ENCODE measurements at regions not wholly inside any gene's neighbourhood (a gene's known extent, or its start where the extent isn't known, plus 50 kb on each side); places are given as distances from the start of the nearest gene placed in this dataset.
"Not testable (repeated sequence)": the region's sequence is repeated elsewhere in the genome, so short reads cannot be mapped to it uniquely, and the experiment has no call there.

DNA sequence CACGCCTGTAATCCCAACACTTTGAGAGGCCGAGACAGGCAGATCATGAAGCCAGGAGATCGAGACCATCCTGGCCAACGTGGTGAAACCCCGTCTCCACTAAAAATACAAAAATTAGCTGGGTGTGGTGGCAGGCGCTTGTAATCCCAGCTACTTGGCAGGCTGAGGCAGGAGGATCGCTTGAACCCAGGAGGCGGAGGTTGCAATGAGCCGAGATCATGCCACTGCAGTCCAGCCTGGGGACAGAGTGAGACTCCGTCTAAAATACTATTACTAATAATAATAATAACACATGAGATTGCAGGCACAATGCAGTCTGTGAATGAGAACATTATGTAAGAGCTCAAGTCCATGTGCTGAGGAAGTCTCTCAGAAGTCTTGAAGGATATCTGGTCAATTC lies 1684.4 kb downstream of the SPATA31A7 start:
- not testable (repeated sequence) for DNase-seq (ENCODE audit: low read depth in 4 of 4, low spot score in 2 of 4)

DNA sequence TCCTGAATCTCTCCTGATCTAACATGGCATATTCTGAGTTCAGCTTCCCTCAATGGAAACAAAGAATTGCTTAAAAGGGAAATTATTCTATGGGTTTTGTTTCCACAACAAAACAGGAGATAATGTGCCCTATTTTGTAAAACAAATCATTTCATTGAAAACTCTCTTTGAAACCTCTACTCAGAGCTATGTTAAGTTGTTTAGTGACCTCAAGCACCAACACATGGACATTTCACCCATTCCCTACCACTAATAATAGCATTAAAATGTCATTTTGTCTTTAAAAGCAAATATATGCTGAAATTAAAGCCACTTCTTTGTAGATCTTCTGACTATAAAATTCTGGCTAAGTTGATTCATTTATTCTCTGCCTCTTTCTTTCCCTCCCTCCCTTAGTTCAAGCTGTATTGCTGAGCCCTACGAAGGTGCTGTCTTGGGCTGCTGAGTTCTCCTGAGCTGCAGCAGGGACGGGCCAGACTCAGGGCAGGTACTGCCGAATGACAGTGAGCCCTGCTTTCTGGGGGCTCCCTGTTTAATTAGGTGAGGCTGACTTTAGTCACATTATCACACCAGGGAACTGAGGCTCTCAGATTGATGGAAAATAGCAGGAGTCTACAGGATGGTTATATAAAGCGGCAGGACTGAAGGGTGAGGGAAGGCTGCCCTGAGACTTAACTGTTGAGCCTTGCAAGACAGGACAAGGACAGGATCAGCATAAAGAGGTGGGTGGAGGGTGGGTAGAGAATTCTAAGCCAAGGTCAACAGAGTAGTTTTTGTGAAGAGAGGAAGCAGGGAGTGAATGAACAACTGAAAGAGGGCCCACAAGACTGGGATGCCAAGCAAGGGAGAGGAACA lies 1685.1 kb downstream of the SPATA31A7 start:
- not testable (repeated sequence) for DNase-seq (ENCODE audit: low read depth in 4 of 4, low spot score in 2 of 4)

DNA sequence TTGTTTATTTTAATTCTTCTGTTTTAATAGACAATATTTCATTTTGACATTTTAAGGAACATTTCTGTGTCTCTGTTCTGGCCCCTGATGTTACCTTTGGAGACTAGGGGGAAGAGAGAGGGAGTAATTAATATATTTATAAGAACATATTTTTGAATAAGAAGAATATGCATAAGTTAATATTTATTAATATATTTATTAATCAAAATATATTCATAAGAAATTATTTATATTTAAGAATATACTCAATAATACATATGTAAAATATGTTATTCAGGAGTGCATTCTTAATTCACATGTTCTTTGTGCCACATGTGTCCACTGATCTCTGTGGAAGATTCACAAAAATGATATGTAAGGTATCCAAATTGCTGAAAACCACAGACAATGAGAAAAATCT lies 1687.7 kb downstream of the SPATA31A7 start:
- not testable (repeated sequence) for DNase-seq (ENCODE audit: low read depth in 4 of 4, low spot score in 2 of 4)

DNA sequence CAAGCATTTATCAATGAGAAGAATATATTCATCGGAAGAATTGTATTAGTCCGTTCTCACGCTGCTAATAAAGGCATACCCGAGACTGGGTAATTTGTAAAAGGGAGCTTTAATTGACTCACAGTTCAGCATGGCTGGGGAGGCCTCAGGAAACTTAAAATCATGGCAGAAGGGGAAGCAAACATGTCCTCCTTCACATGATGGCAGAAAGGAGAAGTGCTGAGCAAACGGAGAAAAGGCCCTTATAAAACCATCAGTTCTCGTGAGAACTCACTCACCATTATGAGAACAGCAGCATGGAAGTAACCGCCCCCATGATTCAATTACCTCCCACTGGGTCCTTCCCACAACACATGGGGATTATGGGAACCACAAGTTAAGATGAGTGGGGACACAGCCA lies 1688.2 kb downstream of the SPATA31A7 start:
- DNase-seq (ENCODE audit: low read depth in 4 of 4, low spot score in 2 of 4), result not testable (repeated sequence)

DNA sequence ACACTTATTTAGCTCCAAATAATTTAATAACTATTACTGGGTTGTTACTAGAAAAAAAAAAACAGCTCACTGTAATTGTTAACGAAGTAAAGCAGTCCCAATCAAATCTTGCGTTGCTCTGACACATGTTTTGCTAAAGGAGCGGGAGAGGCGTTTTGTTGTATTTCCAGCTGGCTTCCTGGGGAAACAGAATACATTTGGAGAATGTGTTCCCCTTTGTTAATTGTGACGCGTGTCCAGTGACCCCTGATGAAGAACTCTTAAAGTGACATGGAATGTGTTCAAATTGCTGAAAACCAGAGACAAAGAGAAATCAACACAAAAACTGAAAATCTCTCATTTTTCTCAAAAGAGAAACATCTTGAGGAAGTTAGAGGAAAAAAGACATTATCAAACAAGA lies 1690.6 kb downstream of the SPATA31A7 start:
- not testable (repeated sequence) for DNase-seq (ENCODE audit: low read depth in 4 of 4, low spot score in 2 of 4)

DNA sequence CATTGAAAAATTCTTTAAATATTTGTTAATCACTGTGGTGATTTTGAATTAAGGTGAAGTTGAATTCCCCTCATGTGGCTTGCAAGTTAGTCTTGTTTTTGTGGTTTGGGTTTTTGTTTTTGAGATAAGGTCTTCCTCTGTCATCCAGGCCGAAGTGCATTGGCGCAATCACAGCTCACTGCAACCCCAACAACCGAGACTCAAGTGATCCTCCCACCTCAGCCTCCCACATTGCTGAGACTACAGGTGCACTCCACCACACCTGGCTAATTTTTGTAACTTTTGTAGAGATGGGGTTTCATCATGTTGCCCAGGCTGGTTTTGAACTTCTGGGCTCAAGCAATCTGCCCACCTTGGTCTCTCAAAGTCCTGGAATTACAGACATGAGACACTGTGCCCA lies 1691.1 kb downstream of the SPATA31A7 start:
- DNase-seq (ENCODE audit: low read depth in 4 of 4, low spot score in 2 of 4), result not testable (repeated sequence)

DNA sequence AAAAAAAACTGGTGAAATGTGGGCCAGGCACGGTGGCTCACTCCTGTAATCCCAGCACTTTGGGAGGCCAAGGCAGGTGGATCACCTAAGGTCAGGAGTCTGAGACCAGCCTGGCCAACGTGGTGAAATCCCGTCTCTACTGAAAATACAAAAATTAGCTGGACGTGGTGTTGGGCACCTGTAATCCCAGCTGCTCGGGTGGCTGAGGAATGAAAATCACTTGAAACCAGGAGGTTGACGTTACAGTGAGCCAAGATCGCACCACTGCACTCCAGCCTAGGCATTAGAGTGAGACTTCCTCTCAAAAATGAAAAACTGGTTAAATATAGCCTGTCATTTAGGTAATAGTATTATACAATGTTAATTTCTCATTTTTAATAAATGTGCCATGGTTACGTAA lies 1692.0 kb downstream of the SPATA31A7 start:
- DNase-seq (ENCODE audit: low read depth in 4 of 4, low spot score in 2 of 4), result not testable (repeated sequence)

DNA sequence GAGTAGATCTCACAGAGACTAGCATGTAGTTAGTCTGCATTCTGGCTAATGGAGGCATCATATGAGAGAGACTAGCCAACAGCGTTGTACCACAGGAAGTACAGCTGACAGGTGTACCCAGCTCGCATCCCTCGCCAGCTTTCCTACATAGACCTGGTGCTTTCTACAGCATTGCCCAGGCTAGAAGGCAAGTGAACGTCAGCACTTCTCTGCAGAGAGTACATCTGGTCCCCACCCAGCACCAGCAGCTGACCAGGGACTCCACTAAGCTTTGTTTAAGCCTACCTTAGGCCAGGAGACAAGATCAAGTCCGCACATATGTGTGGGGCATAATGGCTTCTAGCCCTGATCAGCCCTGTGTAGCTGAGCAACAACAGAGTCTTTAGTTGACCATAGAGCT lies 1692.9 kb downstream of the SPATA31A7 start:
- DNase-seq (ENCODE audit: low read depth in 4 of 4, low spot score in 2 of 4), result not testable (repeated sequence)

DNA sequence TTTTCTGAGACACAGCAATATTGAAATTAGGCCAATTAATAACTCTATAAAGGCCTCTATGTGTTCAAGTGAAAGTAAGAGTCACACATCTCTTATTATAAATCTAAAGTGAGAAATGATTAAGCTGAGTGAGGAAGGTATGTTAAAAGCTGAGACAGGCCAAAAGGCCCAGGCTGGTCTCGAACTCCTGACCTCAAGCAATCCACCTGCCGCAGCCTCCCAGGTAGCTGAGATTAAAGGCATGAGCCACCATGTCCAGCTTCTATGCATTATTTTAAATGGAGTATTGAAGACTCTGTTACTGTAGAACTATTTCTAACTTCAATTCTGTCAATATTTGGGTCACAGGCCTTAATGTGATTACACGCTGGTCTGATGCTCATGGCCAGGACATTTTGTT lies 1706.9 kb downstream of the SPATA31A7 start:
- not testable (repeated sequence) for DNase-seq (ENCODE audit: low read depth in 4 of 4, low spot score in 2 of 4)

DNA sequence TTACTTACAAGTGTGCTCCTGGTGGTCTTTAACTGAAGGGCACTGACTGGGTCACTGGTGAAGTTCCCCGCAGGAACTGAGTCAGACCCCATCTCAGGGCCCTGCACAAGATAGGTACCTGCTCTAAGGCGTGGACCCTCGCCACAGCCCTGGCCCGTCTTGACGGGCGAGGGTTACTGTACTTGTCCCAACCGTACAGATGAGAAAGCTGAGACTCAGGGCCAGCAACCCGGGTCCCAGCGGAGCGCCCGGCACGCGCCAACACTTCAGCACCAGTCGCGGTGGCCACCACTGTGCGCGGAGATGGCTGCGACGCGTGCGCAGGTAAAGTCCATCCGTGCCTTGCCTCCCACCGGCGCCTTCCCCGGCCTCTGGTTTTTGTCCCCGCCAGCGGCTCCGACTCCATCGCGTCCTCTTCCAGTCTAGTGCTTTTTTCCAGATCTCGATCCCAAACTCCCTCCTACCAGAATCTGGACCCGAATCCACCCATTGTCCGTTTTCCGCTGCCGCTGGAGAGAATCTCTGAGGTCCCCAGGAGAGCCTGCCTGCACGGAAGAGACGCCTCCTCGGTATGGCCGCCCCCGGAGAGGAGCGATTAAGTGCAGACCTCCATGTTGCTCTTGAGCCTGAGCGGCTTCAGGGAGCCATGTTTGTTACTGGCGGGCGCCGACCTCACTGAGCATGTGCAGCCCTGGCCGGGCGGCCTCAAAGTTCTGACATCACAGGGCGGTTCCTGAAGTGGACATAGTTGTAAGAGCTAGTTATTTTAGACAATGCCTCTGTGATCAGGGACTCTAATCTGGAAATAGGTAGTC lies 1707.8 kb downstream of the SPATA31A7 start:
- DNase-seq (ENCODE audit: low read depth in 4 of 4, low spot score in 2 of 4), result peak; percentile 6 to 41 (median 30)

DNA sequence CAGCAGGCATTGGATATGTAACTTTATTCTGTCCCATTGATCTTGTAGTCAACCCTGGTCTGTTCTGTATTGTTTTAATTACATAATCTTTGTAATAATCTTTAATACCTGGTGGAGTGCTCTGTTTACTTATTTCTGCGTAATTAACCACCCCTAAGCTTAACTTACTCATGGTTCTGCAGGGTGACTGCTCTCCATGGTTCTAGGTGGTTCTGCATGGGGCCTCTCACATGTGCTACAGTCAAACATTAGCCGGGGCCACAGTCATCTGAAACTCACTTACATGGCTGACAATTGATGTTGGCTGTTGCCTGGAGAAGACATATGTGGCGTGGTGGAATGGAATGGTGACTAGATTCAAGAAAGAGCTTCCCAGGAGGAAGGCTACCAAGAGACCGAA lies 1709.8 kb downstream of the SPATA31A7 start:
- not testable (repeated sequence) for DNase-seq (ENCODE audit: low read depth in 4 of 4, low spot score in 2 of 4)

DNA sequence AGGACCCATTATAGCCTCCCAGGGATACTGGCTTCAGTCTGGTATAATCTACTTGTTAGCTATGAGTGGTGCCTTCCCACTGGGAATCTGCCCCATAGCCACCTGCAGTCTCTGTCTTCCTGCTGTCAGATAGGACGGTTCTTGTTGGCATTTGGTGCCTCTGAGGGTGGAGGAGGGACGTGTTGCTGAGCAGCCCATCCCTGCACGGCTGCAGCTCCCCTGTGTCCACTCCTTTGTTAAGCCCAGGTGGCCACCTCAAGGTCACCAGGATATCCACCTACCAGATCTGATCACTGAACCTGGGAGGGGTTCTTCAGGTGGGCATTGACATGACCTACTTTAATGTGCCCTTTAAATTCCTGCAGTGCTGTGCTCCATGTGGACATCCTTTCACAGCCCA lies 1714.2 kb downstream of the SPATA31A7 start:
- DNase-seq (ENCODE audit: low read depth in 4 of 4, low spot score in 2 of 4), result not testable (repeated sequence)

DNA sequence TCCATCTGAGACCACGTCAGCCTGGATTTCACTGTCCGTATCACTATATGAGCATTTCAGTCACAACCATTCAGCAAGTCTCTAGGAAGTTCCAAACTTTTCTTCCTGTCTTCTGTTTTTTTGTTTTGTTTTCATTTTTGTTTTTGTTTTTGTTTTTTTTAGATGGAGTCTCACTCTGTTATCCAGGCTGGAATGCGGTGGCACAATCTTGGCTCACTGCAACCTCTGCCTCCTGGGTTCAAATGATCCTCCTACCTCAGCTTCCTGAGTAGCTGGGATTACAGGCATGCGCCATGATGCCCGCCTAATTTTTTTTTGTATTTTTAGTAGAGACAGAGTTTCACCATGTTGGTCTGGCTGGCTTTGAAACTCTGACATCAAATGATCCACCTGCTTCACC lies 1715.9 kb downstream of the SPATA31A7 start:
- not testable (repeated sequence) for DNase-seq (ENCODE audit: low read depth in 4 of 4, low spot score in 2 of 4)

DNA sequence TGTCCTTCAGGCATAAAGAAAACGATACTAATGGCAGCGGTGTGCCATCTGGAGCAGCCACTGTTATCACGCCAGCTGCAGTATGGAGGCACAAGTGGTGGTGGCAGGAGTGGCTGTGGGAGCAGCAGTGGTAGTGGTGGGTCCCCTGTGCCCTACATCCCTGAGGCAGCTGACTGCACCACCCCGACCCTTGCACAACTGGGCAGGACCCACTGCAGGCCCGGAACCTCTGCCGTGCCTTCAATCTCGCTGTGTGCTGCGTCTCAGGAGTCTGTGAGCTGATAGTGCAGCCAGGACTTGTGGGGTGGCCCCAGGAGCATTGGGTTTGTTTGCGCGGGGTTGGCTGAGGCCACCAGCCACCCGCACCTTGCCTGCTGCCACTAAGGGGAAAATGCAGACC lies 1718.0 kb downstream of the SPATA31A7 start:
- DNase-seq (ENCODE audit: low read depth in 4 of 4, low spot score in 2 of 4), result not testable (repeated sequence)

DNA sequence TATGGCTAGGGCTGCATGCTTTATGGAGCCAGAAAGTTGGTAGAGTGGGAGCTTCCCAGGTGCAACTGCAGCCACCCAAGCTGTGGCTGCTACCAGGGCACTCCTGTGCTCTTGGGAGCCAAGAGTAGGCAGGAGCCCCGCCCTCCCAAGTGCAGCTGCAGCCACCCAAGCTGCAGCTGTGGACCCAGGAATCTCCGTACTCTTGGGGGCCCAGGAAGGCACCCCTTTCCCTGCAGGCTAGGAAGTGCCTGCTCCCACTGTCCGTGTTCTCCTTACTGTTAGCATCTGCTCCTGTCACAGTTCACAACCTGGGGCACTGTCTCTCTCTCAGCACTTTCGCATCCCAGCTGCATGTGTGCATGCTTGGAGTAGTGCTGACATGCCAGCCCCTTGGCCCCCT lies 1718.4 kb downstream of the SPATA31A7 start:
- not testable (repeated sequence) for DNase-seq (ENCODE audit: low read depth in 4 of 4, low spot score in 2 of 4)

DNA sequence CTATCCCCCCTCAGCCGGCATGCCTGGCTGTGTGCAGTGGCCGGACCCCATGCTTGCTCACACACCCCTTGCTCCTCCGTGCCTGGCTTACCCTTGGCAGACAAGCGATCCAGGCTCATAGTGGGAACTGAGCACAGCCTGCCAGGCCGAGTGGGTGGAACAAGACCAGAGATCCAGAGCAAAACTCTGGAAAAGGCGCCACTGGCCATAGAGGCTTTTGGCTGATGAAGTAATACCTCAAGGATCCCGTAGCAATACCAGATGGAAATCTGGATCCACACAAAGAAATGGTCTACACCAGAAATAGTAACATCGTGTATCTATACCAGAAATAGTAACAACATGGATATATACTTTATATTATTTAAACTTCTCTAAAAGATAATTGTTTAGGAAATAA lies 1719.6 kb downstream of the SPATA31A7 start:
- DNase-seq (ENCODE audit: low read depth in 4 of 4, low spot score in 2 of 4), result not testable (repeated sequence)

DNA sequence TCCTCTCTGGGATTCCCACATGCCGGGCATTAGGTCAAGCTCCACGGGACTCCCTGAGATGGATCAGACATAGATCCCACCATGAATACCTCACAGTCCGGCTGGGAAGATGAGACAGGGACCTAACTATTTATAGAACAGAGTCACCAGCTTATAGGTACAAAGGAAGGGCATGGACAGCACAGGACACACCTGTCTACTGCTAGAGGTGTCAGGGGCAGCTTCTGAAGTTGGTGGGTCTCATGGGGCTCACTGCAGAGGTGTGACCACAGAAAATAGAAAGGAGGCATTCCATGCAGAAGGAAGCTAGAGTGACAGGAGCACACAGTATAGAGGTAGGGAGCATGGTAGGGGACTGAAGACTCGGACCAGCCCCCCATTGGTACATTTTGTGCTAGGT lies 1722.4 kb downstream of the SPATA31A7 start:
- not testable (repeated sequence) for DNase-seq (ENCODE audit: low read depth in 4 of 4, low spot score in 2 of 4)

DNA sequence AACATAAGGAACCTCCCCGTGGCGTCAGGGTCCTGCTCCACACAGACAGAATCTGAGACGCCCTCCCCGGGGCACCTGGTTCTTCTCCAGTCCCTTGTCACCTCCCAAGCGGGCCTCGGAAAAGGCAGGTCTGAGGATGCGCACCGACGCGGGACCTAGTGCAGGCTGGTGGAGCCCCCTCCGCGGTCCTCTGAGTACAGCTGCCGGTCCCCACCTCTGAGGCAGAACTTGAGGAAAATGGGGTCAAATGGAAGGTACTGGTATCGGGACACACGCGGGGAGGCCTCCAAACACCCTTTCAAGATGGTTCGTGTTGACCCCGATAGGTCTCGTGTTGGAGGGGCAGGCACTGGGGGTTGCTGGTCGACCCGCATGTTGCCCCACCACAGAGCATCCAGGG lies 1725.3 kb downstream of the SPATA31A7 start:
- DNase-seq (ENCODE audit: low read depth in 4 of 4, low spot score in 2 of 4), result not testable (repeated sequence)

DNA sequence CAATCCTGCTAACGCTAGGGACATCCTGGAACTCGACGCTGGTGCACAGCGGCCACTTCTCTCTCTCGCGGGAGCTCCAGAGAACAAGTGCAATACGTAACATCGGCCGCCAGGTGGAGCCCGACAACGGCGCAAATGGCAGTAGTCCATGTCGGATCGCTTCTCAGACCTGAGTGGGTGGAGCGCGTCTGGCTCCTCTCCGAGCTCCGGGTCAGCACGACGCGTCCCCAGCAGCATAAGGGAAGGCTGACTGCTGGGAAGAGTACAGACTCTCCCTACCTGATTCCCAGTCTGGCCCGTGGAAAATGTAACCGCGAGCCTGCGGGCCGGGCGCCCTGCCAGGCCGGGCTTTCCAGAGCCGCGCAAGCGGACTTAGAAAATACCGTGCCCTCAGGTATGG lies 1725.8 kb downstream of the SPATA31A7 start:
- not testable (repeated sequence) for DNase-seq (ENCODE audit: low read depth in 4 of 4, low spot score in 2 of 4)

DNA sequence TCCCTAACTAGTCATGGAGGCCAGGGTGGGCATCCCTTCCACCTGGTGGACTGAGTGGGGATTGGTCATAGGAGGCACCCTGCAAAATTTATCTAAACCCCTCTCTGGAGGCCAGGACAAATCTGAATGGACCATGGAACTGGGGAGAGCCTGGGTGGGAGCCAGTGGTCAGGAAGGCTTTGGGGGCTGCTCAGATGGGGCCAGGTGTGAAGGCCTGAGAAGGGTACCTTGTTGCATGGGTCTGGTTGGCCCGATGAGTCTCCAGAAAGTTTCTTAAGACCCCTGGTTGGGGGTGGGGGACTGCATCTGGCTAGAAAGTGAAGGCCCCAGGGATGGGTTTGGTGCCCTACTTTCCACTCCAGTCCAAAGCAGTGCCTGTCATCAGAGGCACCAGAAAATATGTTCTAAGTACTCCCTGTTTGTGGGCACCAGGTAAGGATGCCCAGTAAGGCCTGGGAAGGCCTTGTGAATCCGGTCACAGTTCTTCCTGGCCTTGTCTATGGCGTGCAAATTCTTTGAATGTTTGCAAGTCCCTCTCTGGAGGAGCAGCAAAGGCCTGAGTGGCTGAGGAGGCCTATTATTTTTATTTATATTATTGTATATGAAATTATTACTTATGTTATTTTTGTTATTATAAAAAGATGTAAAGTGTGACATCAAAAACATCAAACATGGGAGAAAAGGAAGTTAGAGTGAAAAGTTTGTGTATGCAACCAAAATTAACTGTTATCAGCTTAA lies 1729.0 kb downstream of the SPATA31A7 start:
- DNase-seq (ENCODE audit: low read depth in 4 of 4, low spot score in 2 of 4), result not testable (repeated sequence)

DNA sequence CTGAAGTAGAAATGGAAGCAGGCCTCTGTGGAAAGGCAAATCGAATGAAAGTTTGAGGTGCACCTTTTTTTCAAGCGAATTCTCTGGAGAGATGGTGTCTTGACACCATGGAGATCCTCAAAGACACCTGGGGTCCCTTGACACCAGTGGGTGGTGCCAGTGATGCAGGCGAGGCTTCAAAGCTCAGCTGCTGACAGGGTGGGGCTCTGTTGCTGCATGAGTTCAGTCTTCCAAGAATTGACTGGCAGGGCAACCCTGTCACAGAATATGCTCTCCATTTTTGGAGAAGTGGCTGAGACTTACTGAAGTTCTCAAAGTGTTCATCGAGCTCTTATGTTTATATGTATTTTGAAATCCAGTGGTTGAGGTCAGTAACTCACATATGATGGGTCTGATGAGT lies 1741.6 kb downstream of the SPATA31A7 start:
- not testable (repeated sequence) for DNase-seq (ENCODE audit: low read depth in 4 of 4, low spot score in 2 of 4)
